ENCODE measurements at regions not wholly inside any gene's neighbourhood (a gene's known extent, or its start where the extent isn't known, plus 50 kb on each side); places are given as distances from the start of the nearest gene placed in this dataset.

GRCh38 chr5:62112689-62113228 lies 193.2 kb upstream of the KIF2A start:
- no peak for TF ChIP-seq YY1 (IDR thresholded peaks at IDR 0.05; ENCODE audit: insufficient read depth, insufficient read length)
- TF ChIP-seq SUZ12 (IDR thresholded peaks at IDR 0.05; ENCODE audit: extremely low read depth, insufficient read depth, insufficient read length), result no peak
- TF ChIP-seq ZNF274 (IDR thresholded peaks at IDR 0.05; ENCODE audit: low read depth, low read length), result no peak

All from NT2/D1 (cell line).